ENCODE measurements at regions not wholly inside any gene's neighbourhood (a gene's known extent, or its start where the extent isn't known, plus 50 kb on each side); places are given as distances from the start of the nearest gene placed in this dataset.

DNA sequence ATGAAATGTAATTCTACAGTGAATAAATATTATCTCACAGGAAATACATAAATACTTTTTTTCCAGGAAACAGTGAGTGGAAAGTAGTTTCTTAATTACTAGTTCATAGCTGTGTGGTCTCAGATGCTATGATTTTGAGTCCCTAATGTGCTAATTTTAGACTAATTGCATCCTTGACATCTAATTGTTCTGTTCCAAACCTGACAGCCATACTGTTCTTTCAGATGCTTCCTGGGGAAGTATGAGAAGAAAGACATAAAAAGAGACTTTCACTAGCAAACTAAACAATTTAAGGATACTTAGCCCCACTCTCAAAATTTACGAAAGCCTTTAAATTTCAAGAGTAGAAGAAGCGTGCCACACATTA, 350.9 kb upstream of the CDH20 start:
- no peak for DNase-seq

- DNase-seq: no peak
Observed at GRCh38 chr18:60982928-60983327, 350.3 kb upstream of the CDH20 start.

DNA sequence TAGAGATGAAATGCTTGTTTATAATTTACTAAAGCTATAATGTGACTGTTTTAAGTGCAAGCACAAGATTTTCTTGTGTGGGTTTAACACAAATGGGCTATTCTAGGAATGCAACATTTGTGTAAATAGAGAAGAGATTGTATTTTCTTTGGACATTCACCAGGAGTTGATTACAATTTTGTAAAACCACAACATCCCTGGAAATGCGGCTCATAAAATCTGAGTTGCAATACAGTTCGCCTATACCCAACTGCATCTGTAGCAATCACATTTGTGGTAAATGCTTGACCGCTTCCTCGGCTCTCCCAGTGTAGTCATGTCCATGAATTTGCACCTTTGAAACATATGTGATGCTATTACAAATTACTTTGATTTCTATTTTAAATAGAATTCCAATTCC, 348.7 kb upstream of the CDH20 start:
- no peak for DNase-seq

- DNase-seq: no peak
Observed at GRCh38 chr18:60987963-60988362, 345.3 kb upstream of the CDH20 start.

- no peak for DNase-seq
Observed at GRCh38 chr18:60996326-60996725, 336.9 kb upstream of the CDH20 start.

- no peak for DNase-seq
Observed at GRCh38 chr18:60996822-60997221, 336.4 kb upstream of the CDH20 start.

DNA sequence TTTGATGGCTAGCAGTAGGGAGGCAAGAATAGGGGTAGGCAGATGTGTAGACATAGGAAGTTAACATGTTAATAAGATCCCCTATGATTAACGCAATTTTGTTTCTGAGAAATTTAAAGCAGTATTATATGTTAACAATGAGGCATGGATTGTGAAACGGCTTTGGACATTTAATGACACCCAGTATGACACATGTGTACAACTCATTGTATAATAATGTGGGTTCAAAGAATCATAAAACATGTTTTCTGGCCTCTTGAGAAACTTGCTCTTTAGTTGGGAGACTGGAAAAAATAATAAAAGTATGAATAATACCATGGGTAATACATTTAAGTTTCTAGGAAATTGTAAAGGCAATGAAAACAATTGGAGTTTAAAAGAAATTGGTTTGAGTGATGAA, 332.1 kb upstream of the CDH20 start:
- DNase-seq: no peak

DNA sequence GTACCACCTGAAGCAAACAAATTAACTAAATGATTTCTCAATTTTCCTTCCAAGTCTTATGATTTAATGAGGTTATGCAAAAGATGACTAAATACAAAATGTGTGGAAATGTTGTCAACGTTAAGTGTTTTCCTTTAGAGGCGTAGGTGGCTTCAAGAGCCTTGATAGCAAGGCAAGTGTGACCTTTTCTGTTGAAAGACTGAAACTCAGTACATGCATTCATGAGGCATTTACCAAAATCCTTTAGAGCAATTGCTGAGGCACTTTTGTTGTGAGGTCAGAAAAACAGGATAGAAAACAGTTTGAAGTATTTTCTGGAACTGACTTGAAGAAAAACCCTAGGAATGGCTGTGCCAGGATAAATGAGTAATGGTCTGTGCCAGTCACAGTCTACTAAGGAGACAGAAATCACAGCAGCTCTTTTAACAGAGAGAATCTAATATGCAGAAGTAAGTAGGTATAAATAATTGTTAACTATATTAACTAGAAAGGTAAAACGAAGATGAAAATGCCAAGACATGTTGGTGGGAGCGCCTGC, 326.5 kb upstream of the CDH20 start:
- DNase-seq: no peak

DNA sequence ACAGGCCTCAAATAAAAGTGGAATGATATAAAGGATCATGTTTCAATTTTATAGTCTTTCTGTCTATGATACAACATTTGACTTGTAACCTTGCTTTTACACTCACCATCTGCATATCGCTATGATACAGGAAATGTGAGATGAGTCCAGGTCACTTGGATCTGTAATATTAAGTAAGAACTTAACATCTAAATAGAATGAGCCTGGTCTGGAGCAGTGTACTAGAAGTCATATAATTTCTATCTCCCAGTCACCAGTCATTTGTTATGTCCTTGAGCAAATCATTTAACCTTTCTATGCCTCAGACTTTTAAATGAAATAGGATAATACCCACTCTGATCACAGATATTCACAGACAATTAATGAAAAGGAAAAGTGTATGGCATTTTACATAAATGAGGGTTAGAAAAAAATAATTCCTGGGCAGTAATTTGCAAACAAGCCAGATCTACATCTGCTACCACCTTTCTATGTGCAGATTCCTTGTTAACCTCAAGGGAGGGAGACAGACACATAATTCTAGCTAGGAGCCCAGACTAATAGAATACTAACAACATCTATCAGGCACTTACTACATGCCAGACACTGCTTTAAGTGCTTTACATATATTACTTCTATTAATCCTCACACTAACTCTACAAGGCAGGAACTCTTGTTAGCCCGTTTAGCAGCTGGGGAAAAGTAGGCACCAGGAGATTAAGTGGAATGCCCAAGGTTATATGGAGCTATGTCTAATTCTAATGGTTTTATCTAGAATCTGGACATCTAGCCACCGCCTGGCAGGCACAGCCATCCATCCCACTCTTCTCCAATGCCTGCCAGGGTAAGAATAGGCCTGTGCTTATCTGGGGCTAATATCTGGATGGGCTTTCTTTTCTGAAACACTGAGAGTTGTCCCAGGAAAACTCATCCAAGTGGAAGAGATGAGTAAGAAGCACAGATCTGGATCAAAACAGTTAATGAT, 313.6 kb upstream of the CDH20 start:
- DNase-seq: no peak

- no peak for DNase-seq
Observed at GRCh38 chr18:61025596-61025995, 307.6 kb upstream of the CDH20 start.

DNA sequence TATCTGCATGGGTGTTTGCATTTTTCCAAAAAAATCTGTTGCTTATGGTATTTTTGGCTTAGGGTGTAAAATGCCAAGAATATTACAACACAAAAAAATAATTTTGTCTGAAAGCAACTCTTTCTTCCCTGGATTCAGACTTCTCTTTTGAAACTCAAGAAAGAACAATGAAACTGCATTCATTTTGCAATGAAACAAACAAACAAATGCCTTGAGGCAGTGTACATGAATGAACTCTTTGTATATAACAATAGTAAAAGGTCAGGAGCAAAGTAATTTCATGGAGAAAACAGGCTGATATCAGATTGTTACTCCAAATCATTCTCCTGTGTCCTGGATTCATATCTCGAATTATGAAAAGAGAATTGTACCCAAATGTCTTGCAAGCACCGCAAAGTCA, 301.6 kb upstream of the CDH20 start:
- no peak for DNase-seq

DNA sequence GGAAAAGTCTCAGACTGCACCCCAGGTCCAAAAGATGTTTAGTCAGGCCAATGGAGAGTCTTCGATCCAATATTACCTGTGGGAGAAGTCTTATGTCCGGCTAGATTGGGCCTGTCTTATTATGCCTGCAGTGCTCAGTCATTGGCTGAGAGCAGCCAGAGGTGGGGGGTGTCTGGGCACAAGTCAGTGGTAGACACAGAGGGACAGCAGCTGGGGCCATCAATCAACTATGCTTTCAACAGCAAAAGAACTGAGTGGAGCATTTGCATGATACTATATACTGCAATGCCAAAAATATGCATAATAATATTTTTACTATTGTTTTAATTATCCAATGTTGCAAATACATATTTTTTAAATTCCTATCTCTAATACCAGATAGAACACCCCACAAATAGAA, 298.6 kb upstream of the CDH20 start:
- DNase-seq: no peak

- no peak for DNase-seq
Observed at GRCh38 chr18:61039251-61039650, 294.0 kb upstream of the CDH20 start.

- no peak for DNase-seq
Observed at GRCh38 chr18:61047794-61048193, 285.4 kb upstream of the CDH20 start.

DNA sequence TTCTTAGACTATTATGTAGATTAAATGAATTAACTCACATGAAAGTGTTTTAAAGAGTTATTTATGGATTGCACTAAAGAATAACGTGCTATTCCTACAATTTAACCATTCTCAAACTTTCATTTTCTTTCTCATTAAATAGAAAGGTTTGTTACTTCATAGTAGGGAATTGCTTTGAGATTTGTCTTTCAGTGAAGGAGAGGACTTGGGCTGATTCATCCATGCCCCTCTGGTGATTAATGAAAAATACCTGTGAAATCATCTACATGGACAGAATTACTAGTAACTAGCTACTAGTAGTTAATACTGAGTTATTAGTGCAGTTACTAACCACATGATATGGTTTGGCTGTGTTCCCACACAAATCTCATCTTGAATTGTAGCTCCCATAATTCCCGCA, 275.8 kb upstream of the CDH20 start:
- DNase-seq: no peak

DNA sequence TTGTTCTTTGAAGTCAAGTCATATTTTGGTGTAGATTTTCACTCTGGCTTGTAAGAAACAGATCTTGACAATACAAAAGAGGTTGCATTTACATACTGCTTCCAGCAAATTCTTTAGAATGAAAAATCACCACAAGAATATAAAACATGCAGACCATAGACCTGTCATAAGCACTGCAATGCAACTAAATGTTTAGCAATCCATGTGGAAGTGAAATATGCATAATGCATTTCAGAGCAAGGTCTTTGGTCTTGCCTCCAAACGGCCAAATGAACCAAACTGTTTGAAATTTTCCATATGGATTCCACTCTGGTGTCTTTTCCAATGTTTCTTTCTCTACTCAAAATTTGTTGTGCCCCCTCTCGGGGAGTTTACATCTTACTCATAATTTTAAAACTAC, 271.0 kb upstream of the CDH20 start:
- DNase-seq: no peak

DNA sequence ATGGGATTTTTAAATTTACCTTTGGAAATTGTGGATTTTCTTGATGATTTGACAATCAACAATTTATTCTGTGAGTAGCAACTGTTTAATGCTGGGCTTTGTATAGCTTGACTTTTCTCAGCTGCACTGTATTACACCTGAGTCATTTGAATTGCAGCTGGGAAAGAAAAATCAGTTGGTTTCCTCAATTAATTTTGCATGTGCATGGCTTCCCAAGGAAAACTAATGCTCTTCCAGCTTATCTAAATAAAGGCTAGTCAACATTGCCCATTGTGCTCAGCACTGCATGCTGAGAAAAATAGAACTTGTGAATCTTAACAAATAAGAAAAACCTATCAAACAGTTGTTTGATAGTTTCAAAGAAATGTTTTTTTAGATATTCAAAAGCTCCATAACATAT, 268.3 kb upstream of the CDH20 start:
- DNase-seq: no peak

- no peak for DNase-seq
Observed at GRCh38 chr18:61076986-61077385, 256.2 kb upstream of the CDH20 start.

- no peak for DNase-seq
Observed at GRCh38 chr18:61079714-61080113, 253.5 kb upstream of the CDH20 start.

- DNase-seq: no peak
Observed at GRCh38 chr18:61080954-61081528, 252.2 kb upstream of the CDH20 start.

DNA sequence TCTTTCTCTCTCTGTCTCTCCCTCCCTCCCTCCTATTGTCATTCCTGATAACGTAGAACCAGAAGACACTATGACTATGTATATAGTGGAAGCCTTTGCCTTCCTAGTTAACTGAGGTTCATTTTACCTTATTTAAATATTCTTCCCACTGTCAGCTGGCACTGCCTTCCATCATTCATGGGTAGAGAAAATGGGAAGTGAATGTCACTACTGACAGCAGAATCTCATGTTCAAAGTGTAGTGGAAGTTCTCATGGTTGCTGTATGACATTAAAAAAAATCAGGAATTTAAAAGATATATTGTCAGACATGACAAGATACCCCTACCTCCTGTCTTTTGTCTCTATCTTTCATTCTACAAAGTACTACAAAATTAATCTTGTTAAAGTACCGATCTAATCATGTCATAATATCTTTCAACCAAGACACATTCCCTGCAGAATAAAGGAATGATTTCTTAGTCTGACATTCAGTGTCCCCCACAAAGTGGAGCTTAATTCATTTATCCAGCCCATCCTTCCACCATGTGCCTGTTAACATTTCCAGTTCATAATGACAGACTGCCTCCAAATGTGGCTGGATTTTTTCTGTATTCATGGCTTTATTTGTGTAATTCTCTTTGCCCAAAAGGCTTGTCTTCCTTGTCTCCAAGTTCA, 250.1 kb upstream of the CDH20 start:
- DNase-seq: no peak

- no peak for DNase-seq
Observed at GRCh38 chr18:61085036-61085435, 248.2 kb upstream of the CDH20 start.

- no peak for DNase-seq
Observed at GRCh38 chr18:61085761-61086160, 247.5 kb upstream of the CDH20 start.
